Immature natural killer cell (primary cell): ENCODE measurements at regions not wholly inside any gene's neighbourhood (a gene's known extent, or its start where the extent isn't known, plus 50 kb on each side); places are given as distances from the start of the nearest gene placed in this dataset.

Experiments used
- DNase-seq, 3 donors: peaks; one replicate each; pipeline ENCODE4 v3.0.0; 2022; ENCODE audit warnings: mixed read lengths in 1 of 3
- H3K27ac Mint-ChIP-seq, 6 donors: one replicate each; pipeline ENCODE4 v1.8.0; 2020; ENCODE audit warnings: mixed read lengths in 6 of 6, mild to moderate bottlenecking in 5 of 6, inconsistent platforms in 4 of 6, moderate library complexity in 3 of 6
- H3K27me3 Mint-ChIP-seq, 3 donors: one replicate each; pipeline ENCODE4 v1.8.0; 2020 to 2021; ENCODE audit warnings: low read depth in 3 of 3, mild to moderate bottlenecking in 3 of 3, mixed read lengths in 3 of 3, moderate library complexity in 3 of 3, inconsistent platforms in 1 of 3
- H3K36me3 Mint-ChIP-seq, 3 donors: one replicate each; pipeline ENCODE4 v1.8.0; 2020; ENCODE audit warnings: mixed read lengths in 3 of 3, inconsistent platforms in 2 of 3, mild to moderate bottlenecking in 2 of 3
- H3K4me1 Mint-ChIP-seq, 2 donors: one replicate each; pipeline ENCODE4 v1.8.0; 2020; ENCODE audit warnings: inconsistent platforms in 2 of 2, mild to moderate bottlenecking in 2 of 2, mixed read lengths in 2 of 2, moderate library complexity in 1 of 2
- H3K4me3 Mint-ChIP-seq, 5 donors: one replicate each; pipeline ENCODE4 v1.8.0; 2020; ENCODE audit warnings: mild to moderate bottlenecking in 5 of 5, mixed read lengths in 5 of 5, inconsistent platforms in 3 of 5, moderate library complexity in 3 of 5
- H3K9me3 Mint-ChIP-seq, 6 donors: one replicate each; pipeline ENCODE4 v1.8.0; 2020; ENCODE audit warnings: mild to moderate bottlenecking in 6 of 6, mixed read lengths in 6 of 6, inconsistent platforms in 4 of 6, moderate library complexity in 3 of 6

- Mint-ChIP-seq H3K4me3 (no peak overlapping the region), H3K4me1 (no peaks in the 10 kb centered on the region), H3K36me3 (peaks cover 0 to 2% (median 0%) of the 10 kb centered on the region in 3 donors), H3K27ac (no peak overlapping the region), H3K27me3 (peaks cover 2 to 8% (median 3%) of the 10 kb centered on the region in 3 donors), H3K9me3 (peaks cover 2 to 37% (median 5%) of the 10 kb centered on the region in 6 donors)
- no peak for DNase-seq
Measured at GRCh38 chr10:85527616-85528317, 838.8 kb downstream of the GRID1 start.

- H3K36me3 Mint-ChIP-seq, result peaks cover 0 to 2% (median 0%) of the 10 kb centered on the region in 3 donors
- H3K4me3 Mint-ChIP-seq, result no peak overlapping the region
- H3K27me3 Mint-ChIP-seq, result peaks cover 2 to 10% (median 3%) of the 10 kb centered on the region in 3 donors
- no peak overlapping the region for H3K27ac Mint-ChIP-seq
- no peak for DNase-seq
- peaks cover 2 to 40% (median 5%) of the 10 kb centered on the region in 6 donors for H3K9me3 Mint-ChIP-seq
- H3K4me1 Mint-ChIP-seq, result no peaks in the 10 kb centered on the region
Measured at GRCh38 chr10:85528318-85528652, 838.3 kb downstream of the GRID1 start.

- H3K4me3 Mint-ChIP-seq, result no peak overlapping the region
Measured at GRCh38 chr10:85531706-85532105, 834.9 kb downstream of the GRID1 start.

GRCh38 chr10:85532773-85533172 is 833.8 kb downstream of the GRID1 start:
- H3K9me3 Mint-ChIP-seq, result peaks cover 4 to 24% (median 6%) of the 10 kb centered on the region in 6 donors
- no peak for DNase-seq
- H3K4me3 Mint-ChIP-seq, result no peak overlapping the region
- peaks cover 0 to 7% (median 3%) of the 10 kb centered on the region in 3 donors for H3K27me3 Mint-ChIP-seq
- no peaks in the 10 kb centered on the region for H3K4me1 Mint-ChIP-seq
- peaks cover 0 to 2% (median 0%) of the 10 kb centered on the region in 3 donors for H3K36me3 Mint-ChIP-seq
- no peak overlapping the region for H3K27ac Mint-ChIP-seq

More at GRCh38 chr10:85531706-85532105, 834.9 kb downstream of the GRID1 start:
- no peak for DNase-seq
- peaks cover 0 to 2% (median 0%) of the 10 kb centered on the region in 3 donors for H3K36me3 Mint-ChIP-seq
- H3K4me1 Mint-ChIP-seq, result no peaks in the 10 kb centered on the region
- peaks cover 0 to 7% (median 3%) of the 10 kb centered on the region in 3 donors for H3K27me3 Mint-ChIP-seq
- H3K9me3 Mint-ChIP-seq, result peaks cover 4 to 30% (median 6%) of the 10 kb centered on the region in 6 donors
- no peak overlapping the region for H3K27ac Mint-ChIP-seq

GRCh38 chr10:85535926-85536325 is 830.7 kb downstream of the GRID1 start:
- DNase-seq, result no peak
- Mint-ChIP-seq H3K4me3 (no peak overlapping the region), H3K36me3 (no peaks in the 10 kb centered on the region), H3K4me1 (no peaks in the 10 kb centered on the region), H3K27ac (no peak overlapping the region), H3K27me3 (peaks cover 0 to 2% (median 1%) of the 10 kb centered on the region in 3 donors), H3K9me3 (peaks cover 2 to 20% (median 6%) of the 10 kb centered on the region in 6 donors)

GRCh38 chr10:85537561-85537960 is 829.0 kb downstream of the GRID1 start:
- H3K36me3 Mint-ChIP-seq, result no peaks in the 10 kb centered on the region
- H3K4me1 Mint-ChIP-seq, result no peaks in the 10 kb centered on the region
- no peak for DNase-seq
- H3K27me3 Mint-ChIP-seq, result peaks cover 0 to 2% (median 1%) of the 10 kb centered on the region in 3 donors
- no peak overlapping the region for H3K4me3 Mint-ChIP-seq
- no peak overlapping the region for H3K27ac Mint-ChIP-seq
- peaks cover 4 to 14% (median 6%) of the 10 kb centered on the region in 6 donors for H3K9me3 Mint-ChIP-seq

GRCh38 chr10:85538601-85539000 is 828.0 kb downstream of the GRID1 start:
- Mint-ChIP-seq H3K36me3 (no peaks in the 10 kb centered on the region), H3K27ac (no peak overlapping the region)

GRCh38 chr10:85542152-85542551 is 824.4 kb downstream of the GRID1 start:
- H3K36me3 Mint-ChIP-seq, result no peaks in the 10 kb centered on the region
- no peaks in the 10 kb centered on the region for H3K4me1 Mint-ChIP-seq
- no peak overlapping the region for H3K4me3 Mint-ChIP-seq
- peaks cover 0 to 3% (median 3%) of the 10 kb centered on the region in 3 donors for H3K27me3 Mint-ChIP-seq
- peaks cover 1 to 7% (median 3%) of the 10 kb centered on the region in 6 donors for H3K9me3 Mint-ChIP-seq
- H3K27ac Mint-ChIP-seq, result no peak overlapping the region
- no peak for DNase-seq

More at GRCh38 chr10:85538601-85539000, 828.0 kb downstream of the GRID1 start:
- H3K9me3 Mint-ChIP-seq, result peaks cover 3 to 14% (median 5%) of the 10 kb centered on the region in 6 donors
- H3K27me3 Mint-ChIP-seq, result peaks cover 0 to 3% (median 0%) of the 10 kb centered on the region in 3 donors
- H3K4me1 Mint-ChIP-seq, result no peaks in the 10 kb centered on the region
- no peak overlapping the region for H3K4me3 Mint-ChIP-seq
- no peak for DNase-seq

GRCh38 chr10:85542936-85543730 is 823.5 kb downstream of the GRID1 start:
- Mint-ChIP-seq H3K4me3 (no peak overlapping the region), H3K27ac (no peak overlapping the region)

GRCh38 chr10:85544956-85545355 is 821.6 kb downstream of the GRID1 start:
- Mint-ChIP-seq H3K27me3 (peaks cover 0 to 3% (median 3%) of the 10 kb centered on the region in 3 donors), H3K4me1 (no peaks in the 10 kb centered on the region), H3K9me3 (peaks cover 0 to 6% (median 3%) of the 10 kb centered on the region in 6 donors), H3K36me3 (no peaks in the 10 kb centered on the region), H3K27ac (no peak overlapping the region), H3K4me3 (no peak overlapping the region)
- DNase-seq, result no peak

More at GRCh38 chr10:85542936-85543730, 823.5 kb downstream of the GRID1 start:
- Mint-ChIP-seq H3K9me3 (peaks cover 0 to 7% (median 3%) of the 10 kb centered on the region in 6 donors), H3K4me1 (no peaks in the 10 kb centered on the region), H3K36me3 (no peaks in the 10 kb centered on the region), H3K27me3 (peaks cover 0 to 3% (median 3%) of the 10 kb centered on the region in 3 donors)
- no peak for DNase-seq

- Mint-ChIP-seq H3K27me3 (peaks cover 0 to 3% (median 2%) of the 10 kb centered on the region in 3 donors), H3K36me3 (no peaks in the 10 kb centered on the region), H3K27ac (no peak overlapping the region), H3K4me1 (no peaks in the 10 kb centered on the region), H3K4me3 (no peak overlapping the region), H3K9me3 (peaks cover 0 to 4% (median under 1%) of the 10 kb centered on the region in 6 donors)
- DNase-seq, result no peak
Measured at GRCh38 chr10:85545874-85546273, 820.7 kb downstream of the GRID1 start.

- no peak for DNase-seq
- Mint-ChIP-seq H3K9me3 (peaks cover 0 to 6% (median 1%) of the 10 kb centered on the region in 6 donors), H3K36me3 (no peaks in the 10 kb centered on the region), H3K4me3 (no peak overlapping the region), H3K4me1 (no peaks in the 10 kb centered on the region), H3K27me3 (peaks cover 0 to 3% (median 2%) of the 10 kb centered on the region in 3 donors), H3K27ac (no peak overlapping the region)
Measured at GRCh38 chr10:85547460-85548023, 819.1 kb downstream of the GRID1 start.

- Mint-ChIP-seq H3K4me1 (no peaks in the 10 kb centered on the region), H3K27me3 (peaks cover 0 to 3% (median under 1%) of the 10 kb centered on the region in 3 donors), H3K27ac (no peak overlapping the region), H3K4me3 (no peak overlapping the region), H3K9me3 (peaks cover 0 to 6% (median 1%) of the 10 kb centered on the region in 6 donors), H3K36me3 (no peaks in the 10 kb centered on the region)
- no peak for DNase-seq
Measured at GRCh38 chr10:85548034-85548433, 818.6 kb downstream of the GRID1 start.
